ENCODE measurements at regions not wholly inside any gene's neighbourhood (a gene's known extent, or its start where the extent isn't known, plus 50 kb on each side); places are given as distances from the start of the nearest gene placed in this dataset.
A peak's percentile ranks its signal among the peaks of the same experiment; 100 is the strongest.

DNA sequence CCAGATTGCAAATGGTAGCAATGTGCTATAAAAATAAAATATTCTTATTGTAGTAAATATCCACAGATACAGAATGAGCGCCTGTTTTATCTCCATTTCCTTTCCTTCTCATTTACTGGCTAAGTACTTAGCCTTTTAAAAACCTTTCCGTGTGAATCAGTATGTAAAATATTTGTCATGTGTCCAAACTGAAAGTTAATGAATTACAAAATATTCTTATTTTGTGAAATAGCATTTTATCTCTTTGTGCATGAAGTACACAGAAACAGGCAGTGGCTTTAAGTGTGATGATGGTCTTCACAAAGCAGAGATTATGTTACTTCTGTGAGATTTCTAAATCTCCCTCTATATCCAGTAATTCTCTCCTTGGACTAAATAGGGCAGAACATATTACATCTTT is 56.7 kb upstream of the KIAA1217 start:
- FAIRE-seq: peak; percentile 94

DNA sequence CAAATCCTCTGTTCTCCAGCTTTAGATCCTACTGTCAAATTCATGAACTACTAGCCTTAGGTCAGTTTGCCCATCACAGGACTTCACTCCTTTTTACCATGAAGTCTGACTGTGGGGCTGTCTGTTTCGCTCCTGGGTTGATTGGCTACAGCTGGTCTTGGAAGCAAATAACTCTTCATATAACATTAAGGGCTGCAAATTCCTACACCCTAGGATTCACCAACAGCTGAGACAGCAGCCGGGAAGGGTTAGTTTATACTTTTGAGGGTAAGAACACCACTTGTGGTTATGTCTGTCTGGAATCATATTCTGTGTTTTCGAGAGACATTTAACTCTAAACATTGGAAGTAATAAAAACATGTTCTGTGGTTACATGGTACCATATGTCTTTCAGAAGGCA is 55.9 kb upstream of the KIAA1217 start:
- FAIRE-seq: no peak

DNA sequence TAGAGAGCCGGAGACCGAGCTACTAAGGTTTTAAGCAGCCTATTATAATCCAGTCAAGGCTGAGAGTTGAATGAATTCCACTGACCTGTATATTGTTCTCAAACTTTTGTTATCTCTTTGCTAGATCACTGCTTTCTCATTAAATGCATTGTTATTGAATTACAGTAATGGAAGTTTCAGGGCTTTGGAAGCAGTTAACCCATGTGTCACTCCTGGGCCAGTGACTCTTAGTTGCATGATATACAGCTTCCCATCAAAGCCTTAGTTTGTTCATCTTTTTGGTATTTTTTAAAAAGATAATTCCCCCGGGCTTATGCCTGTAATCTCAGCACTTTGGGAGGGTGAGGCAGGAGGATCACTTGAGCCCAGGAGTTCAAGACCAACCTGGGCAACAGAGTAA is 55.4 kb upstream of the KIAA1217 start:
- no peak for FAIRE-seq

DNA sequence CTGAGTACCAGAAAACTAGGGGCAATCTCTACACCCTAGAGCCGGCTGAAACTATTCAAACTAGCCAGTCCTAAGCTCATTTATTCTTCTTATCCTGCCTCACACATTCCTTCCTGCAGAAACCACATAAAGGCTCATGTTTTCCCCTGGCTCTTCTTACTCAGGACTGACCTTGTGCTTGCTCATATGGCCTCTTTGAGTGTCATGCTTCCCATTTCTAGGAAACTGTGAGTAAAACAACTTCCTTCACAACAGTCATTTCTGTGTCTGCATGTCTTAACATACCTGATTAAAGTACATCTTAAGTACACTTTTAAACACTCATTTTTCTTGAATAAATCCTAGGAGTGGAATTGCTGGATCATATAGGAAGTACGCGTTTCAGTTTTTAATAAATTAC is 52.3 kb upstream of the KIAA1217 start:
- no peak for FAIRE-seq

DNA sequence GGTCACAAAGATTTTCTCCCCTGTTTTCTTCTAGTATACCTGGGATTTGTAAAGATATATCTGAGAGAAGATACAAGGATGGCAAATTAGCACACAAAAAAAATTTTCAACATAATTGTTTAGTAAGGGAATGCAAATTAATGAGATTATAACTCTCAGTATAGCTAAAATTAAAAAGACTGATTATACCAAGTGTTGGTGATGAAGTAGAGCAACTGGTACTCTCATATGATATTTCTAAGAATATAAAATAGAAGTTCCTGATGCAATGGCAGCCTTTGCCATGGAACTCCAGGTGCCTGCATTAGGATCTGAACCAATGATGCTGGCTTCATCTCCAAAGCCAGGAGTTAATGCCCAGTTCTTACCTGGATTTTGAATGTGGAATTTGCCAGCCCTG is 51.4 kb upstream of the KIAA1217 start:
- FAIRE-seq: no peak

Measured in islet of Langerhans (tissue), 1 donor.